ENCODE measurements at regions not wholly inside any gene's neighbourhood (a gene's known extent, or its start where the extent isn't known, plus 50 kb on each side); places are given as distances from the start of the nearest gene placed in this dataset.
"Not testable (repeated sequence)": the region's sequence is repeated elsewhere in the genome, so short reads cannot be mapped to it uniquely, and the experiment has no call there.

DNA sequence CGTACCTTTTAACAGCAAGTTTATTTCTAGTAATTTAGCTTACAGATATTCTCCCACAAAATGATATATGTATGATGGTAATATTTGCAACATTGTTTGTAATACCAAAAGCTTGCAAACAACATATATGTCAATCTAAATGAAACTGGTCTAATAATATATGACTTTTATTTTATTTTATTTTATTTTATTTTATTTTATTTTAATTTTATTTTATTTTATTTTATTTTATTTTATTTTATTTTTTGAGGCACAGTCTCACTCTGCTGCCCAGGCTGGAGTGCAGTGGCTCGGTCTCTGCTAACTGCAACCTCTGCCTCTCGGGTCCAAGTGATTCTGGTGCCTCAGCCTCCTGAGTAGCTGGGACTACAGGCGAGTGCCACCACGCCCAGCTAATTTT lies 94.6 kb upstream of the ABCA1 start:
- DNase-seq (ENCODE audit: low read depth) = not testable (repeated sequence)

DNA sequence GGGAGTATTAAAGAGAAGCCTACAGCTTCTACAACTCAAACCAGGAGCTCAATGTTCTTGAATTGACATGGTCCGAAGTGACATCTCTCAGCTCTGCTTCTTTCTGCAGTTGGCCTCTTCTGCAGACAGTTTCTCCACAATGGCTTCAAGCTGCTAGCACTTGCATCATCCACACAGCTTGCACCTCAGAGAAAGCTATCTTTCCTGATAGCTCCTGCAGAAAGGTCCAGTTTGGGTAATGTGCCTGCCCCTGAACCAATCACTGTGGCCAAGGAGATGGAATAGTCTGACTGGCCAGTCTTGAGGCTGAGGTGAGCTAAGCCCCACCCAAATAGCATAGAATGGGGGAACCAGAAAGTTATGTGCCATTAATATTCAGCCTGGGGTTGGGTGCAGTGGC lies 95.8 kb upstream of the ABCA1 start:
- no peak for DNase-seq (ENCODE audit: low read depth)

DNA sequence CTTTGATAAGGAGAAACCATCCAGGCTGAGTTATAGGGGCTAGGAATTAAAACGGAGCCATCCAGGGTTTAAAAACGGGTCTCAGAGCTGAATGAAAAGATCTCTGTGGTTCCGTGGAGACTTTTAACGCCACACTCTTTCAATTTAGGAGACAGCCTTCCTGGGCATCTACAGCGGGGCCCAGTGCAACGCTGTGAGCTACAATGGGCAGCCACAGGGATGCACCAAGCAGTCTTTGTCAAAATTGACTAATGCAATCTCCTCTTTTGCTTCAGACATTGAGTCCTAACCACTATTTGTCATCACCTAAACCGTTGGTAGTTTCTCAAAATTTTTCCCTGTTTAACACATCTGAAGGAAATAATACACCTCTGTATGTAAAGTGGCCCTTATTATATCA lies 96.6 kb upstream of the ABCA1 start:
- DNase-seq (ENCODE audit: low read depth) = no peak

DNA sequence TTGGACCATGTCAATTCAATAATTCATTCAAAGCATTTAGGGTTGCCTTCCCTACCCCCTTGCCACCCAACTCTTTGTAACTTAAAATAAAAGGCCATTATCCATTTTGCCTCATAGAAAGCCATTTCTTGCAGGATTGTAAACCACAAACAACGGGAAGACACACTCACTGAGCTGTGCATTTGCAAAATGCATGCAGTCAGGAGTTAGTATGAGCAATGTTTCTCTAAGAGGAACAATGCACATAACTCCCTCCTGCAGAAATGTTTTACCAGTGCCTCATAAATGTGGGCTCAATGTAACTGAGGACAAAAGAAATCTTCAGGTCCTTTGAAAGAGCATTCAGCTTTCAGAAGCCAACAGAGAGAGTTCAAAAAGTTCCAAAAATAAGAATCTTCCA lies 98.5 kb upstream of the ABCA1 start:
- DNase-seq (ENCODE audit: low read depth) = no peak

DNA sequence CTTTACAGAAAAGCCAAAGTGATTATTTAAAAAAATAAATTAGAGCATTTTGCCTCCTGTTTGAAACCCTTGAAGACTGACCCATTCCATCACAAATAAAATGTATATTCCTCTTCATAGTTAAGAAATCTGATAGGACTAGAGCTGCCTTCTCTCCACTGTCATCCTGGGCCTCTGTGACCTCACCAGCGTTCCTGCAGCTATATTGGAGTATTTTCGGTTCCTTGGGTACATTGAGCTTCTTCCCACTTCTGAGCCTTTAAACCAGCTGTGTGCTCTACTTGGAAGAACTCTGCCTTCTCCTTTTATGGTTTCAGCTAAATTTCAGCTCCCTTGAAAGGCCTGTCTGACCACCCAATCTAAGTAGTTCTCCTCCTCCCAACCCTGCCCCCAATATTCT lies 99.1 kb upstream of the ABCA1 start:
- no peak for DNase-seq (ENCODE audit: low read depth)

DNA sequence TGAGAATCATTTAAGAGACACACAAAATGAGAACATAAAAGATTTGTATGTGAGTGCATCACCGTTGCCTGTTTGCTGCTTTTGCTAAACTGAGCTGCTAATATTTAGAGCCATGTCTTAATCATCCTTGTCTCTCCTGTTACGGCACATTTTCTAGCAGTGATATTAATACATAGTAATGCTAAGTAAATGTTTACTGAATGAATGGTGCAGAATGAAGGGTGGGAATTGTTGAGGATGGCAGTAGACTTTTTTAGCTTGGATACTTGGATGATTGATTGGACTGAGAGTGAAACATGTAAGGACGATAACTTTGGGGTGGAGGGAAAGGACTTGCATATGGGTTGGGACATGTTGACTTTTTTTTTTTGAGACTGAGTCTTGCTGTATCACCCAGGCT lies 102.3 kb upstream of the ABCA1 start:
- no peak for DNase-seq (ENCODE audit: low read depth)

DNA sequence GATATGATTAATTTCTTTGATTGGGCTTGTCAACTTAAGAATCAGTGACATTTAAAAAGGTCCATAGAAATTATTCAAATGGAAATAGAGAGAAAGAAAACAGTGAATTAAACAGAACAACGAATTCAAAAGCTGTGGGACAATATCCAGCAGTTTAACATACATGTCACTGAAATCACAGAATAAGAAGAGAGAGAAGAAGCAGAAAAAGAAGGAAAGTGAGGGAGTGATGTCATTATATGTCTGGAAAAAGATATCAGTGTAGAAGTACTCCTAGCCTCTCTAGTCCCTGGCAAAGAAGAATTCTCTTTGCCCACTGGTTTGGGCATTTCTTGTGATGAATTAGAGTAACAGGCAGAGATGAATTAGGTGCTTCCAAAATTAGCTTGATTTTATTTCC lies 109.2 kb upstream of the ABCA1 start:
- DNase-seq (ENCODE audit: low read depth) = no peak

DNA sequence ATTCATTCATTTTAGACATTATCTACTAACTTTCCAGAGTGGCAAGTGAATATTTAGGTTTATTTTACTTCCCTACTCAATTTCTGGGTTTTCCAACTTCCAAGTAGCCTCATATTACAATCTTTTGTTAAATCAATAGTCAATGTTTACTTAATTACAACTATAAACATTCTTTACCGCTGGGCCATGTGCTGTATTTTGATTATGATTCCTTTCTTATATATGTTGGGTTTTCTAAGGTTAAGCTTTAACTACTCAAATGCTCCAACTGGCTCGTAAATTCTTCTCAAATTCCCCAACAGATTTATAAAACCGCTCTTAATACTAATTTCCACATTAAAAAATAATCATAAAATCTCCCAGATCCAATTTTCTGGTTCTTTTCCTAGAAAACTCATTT lies 110.1 kb upstream of the ABCA1 start:
- DNase-seq (ENCODE audit: low read depth) = no peak

DNA sequence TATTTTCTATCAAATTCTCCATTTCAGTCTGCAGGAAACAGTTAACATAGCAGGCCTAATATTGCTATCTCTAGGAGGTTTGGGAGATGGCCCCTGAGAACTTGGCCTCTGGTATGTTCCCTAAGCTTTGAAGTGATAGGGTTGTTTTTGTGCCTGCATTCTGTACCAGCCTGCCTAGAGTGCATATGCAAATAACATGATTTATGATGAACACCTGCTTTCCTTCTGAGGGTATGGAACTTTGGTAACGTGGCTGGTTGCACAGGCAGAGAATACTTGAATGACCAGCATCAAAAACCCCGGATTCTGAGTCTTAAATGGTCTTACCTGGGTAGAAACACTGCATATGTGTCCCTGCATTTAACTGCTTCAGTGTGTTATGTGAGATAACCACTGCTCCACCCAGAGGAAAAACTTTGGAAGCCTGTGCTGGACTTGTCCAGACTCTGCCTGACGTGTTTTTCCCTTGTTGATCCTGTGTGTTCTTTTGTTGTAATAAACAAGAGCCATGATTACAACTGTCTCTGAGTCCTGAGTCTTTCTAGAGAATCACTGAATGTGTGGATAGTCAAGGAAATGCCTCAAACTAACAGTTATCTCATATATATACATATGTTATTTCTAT lies 111.3 kb upstream of the ABCA1 start:
- no peak for DNase-seq (ENCODE audit: low read depth)

DNA sequence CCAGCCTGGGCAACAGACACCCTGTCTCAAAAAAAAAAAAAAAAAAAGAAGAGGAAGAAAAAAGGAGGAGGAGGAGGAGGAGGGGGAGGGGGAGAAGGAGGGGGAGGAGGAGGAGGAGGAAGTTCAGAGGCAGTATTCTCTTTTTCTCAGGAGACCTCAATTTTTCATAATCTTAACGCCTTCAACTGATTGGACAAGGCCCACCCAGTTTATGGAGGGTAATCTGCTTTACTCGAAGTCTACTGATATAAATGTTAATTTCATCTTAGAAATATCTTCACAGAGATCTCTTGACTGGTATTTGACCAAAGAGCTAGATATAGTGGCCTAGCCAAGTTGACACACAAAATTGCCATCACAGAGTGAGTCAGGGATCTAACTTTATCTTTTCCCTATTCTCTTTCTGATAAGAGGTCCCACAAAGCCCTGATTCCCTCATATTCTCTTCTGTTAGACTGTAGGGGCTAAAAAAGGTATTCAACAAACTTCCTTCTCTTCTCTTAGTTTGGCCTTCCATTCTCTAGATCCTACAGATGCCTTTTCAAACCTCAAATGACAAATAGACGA lies 115.5 kb upstream of the ABCA1 start:
- no peak for DNase-seq (ENCODE audit: low read depth)

DNA sequence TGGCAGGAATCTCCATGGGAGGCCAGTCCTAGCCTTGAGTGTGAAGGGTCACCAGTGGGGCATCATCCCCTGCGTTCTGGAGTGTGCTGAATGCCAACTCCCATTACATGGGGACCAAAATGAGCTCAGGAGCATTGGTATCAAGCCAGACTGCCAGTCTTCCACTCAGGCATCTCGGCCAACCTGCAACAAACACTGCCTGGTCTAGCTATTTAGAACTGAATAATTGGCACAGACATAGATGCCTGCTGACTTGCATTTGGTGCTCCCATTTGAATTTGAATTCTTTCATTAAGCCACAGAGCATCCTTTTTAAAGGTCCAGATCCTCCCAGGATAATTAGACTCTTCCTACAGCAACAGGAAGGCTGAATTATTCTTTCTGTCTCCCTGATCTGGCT lies 116.6 kb upstream of the ABCA1 start:
- no peak for DNase-seq (ENCODE audit: low read depth)

DNA sequence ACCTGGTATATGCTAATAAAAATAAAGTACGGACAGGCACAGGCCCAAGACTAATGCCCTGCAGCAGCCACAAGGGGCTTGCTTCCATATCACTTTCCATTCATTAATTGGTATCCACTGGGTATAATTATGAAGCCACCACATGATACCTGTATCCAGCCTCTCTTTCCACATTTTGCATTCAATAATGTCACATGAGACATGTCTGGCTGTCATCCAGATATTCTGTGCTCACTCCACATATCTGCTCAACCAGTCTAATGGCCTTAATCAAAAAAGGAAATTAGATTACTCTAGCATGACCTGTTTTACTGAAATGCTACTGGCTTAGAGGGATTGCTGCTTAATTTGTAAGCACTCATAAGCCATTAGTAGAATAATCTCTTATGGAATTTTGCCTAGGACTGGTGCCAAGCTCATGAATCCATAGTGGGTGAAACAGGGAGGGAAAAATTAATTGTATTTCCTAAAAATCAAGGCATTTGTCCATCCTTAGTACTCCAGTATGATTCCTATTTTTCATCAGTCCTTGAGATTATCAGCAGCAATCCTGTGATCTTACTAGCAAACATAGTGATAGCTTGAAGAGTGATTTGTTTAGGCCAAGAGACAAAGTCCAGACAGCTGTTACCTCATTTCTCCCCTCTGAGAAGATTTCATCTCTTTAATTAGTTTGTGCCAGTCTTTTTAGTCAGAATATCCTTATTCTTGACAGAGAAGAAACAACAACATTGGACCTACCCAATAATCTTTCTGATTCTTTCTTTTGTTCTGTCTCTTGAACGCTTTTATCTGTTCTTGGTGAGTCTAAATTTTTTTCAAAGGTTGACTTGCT lies 119.2 kb upstream of the ABCA1 start:
- DNase-seq (ENCODE audit: low read depth) = no peak

DNA sequence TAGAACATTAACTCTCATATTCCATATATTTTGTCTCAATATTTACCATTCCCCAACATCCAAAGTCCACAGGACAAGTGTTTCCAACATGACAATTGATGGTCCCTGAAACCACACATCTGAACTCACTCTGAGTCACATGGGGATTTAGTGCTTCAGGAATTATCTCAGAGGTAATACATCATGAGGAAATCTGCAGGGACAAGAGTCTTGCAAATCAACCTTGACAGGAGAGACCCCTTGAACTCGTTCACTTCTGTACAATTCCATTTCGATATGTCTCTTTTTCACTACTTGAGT lies 119.7 kb upstream of the ABCA1 start:
- DNase-seq (ENCODE audit: low read depth) = no peak

DNA sequence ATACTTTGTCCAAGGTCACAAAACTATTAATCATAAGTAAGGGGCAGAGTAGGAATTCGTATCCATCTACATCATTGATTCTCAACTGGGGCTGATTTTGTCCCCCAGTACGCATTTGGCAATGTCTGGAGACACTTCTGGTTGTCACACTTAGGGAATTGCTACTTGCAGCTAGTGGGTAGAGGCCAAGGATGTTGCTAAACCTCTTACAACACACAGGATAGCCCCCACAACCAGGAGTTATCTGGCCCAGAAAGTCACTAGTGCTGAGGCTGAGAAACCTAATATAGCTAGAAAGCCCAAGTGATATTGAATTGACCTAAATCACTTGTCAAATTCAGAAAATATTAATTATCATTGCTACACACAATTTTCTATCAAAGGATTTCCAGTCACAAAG lies 120.4 kb upstream of the ABCA1 start:
- DNase-seq (ENCODE audit: low read depth) = no peak

DNA sequence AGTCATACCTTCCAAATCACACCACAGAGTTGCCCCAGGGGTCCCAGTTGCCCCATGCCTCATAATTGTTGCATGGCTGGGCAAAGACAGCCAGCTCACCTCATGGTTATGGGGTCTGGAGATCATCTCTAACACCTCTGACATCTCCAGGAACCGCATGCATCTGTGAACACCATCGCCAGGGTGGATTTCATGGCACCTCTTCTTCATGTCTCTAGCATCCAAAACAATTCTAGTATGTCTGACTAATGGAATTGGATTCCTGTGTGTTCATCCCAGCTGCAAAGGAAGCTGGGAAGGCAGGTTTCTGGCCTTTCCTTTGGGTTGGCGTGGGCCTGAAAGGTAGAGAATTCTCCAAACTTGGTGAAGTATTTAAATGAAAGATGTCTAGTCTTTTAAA lies 122.3 kb upstream of the ABCA1 start:
- DNase-seq (ENCODE audit: low read depth) = no peak

DNA sequence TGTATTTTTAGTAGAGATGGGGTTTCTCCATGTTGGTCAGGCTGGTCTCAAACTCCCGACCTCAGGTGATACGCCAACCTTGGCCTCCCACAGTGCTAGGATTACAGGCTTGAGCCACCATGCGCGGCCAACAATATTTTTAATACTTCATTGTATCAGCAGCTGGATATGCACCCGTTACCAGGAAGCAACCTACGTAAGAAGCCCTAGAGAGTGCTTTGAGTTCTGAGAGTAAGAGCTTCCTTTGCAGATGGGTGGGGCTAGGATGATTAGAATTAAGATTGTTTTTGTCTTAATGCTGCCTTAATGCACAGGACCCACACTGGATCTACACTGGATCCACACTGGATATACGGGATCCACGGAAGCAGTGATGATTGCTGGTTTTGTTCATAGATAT lies 123.9 kb upstream of the ABCA1 start:
- DNase-seq (ENCODE audit: low read depth) = no peak

DNA sequence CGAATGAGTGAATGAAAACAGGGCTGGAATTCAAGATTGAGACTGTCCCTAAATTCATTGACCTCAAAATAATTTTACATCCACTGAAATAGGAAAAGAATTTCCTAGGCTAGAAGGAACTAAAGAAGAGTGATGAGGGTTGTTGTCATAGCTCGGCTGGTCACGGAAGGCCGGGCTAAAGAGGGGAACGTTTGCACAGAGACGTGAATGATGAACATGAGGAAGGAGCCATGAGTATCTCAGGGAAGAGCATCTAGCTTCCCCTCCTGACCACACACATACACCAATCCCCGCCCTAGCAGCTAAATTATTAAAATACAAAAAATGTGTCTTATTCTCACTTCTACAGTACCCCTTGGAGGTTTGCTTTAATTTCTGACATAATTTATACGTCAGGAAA lies 124.4 kb upstream of the ABCA1 start:
- DNase-seq (ENCODE audit: low read depth) = no peak

DNA sequence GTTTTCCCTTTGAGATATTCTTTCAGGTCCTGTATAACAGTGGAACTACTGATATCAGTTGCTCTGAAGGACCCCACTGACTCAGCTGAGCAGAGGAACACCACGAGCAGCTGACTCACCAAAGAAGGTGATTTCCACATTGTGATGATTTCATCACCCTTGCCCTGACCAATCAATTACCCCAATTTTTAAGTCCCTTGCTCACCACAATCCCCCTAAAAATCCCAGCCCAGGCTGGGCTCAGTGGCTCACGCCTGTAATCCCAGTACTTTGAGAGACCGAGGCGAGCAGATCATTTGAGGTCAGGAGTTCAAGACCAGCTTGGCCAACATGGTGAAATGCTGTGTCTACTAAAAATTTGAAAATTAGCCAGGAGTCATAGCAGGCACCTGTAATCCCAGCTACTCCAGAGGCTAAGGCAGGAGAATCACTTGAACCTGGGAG lies 125.3 kb upstream of the ABCA1 start:
- no peak for DNase-seq (ENCODE audit: low read depth)

DNA sequence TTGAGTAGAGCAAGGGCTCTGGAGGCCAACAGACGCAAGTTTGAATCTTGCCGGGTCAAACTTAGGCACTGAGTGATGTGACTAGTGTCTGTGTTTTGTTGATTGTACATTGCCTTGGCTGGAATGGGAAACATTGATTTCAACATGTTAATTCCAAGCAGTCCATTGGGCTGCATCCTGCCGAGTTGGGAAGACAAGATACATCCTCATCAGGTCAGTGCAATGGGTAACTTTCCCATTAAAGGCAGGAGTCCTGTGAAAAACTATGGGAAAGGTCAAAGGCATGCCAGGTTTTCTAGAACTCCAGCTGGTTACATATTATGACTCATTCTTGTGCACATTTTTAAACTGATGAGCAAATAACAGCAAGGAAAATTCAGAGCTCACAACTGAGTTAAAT lies 126.5 kb upstream of the ABCA1 start:
- DNase-seq (ENCODE audit: low read depth) = no peak

DNA sequence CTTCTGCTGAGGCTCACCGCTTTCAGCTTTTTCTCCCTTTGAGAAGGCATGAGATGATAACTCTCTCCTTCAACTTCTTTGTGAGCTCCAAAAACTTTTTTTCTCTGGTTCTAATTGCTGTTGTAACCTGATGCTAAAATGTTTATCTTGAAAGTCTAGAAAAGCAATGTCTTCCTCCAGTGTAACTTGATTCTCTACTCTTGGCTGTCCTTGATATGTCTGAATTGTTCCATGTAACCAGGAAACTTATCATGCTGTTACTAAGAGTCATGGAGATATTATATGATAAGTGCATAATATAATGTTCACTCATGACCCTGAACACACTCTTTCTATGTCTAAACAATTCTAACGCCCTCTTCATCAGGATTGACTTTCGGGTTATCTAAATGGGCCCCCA lies 128.0 kb upstream of the ABCA1 start:
- DNase-seq (ENCODE audit: low read depth) = no peak

DNA sequence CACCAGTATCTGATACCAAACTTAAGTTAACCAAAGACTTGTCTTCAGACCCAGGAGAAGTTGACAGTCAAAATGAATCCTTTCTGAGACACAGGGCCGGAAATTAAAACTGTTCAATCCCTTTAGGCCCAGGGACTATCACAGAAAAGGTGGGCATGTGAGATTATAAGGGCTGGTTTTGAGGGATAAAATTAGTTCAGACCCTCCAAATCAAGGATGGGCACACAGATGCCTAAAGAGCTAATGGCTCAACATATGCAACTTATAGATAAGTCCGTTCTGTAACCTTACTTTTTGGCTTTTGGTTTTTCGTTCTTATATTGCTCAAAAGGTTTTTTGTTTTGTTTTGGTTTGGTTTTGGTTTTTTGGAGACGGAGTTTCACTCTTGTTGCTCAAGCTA lies 129.6 kb upstream of the ABCA1 start:
- DNase-seq (ENCODE audit: low read depth) = no peak

DNA sequence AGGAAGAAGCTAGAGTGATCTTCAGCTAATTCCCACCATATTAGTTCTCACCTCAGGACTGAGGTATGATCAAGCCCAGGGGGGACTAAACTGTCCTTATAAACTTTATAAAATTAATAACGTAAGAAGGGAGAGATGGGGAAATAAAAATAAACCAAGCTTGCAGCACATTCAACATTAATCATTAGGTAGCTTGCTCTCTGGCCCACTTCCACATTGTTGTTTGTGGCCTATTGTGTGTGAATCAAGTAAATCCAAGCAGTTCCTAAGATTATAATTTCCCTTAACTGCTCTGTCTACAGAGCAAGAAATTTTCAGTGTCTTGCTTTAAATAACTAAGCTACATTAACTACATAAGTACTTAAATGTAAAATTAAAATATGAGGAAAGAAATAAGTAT lies 131.3 kb upstream of the ABCA1 start:
- DNase-seq (ENCODE audit: low read depth) = no peak

DNA sequence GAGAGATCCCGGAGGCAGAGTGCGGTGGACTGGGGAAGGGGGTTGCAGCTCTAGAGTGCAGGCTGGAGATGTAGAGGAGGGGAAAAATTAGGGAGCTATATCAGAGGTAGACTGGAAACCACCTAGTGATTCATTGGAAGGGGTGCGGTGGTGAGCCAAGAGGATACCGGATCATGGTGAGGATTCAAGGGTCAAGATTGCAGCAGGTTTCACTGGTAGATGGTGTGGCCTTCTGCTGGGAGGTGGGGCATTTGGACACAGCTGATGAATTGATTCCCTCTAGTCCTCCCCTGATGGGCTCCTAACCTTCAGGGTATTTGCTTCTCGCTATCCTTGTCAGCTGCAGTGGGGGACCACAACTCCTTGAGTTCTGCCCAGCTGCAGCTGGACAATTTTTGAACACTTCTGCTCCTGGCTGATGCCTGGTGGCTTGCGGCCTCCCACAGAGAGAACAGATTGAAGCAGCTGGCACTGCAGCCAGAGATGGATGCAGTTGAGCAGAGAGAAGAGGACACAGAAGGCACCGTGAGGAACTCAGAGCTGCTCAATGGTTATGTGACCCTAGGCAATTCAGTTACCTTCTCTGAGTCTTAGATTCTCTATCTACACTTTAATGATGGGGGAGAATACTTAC lies 134.4 kb upstream of the ABCA1 start:
- no peak for DNase-seq (ENCODE audit: low read depth)

Measured in activated T-cell treated with anti-CD3 and anti-CD28 coated beads for 1 hour (primary cell).